ENCODE measurements at regions not wholly inside any gene's neighbourhood (a gene's known extent, or its start where the extent isn't known, plus 50 kb on each side); places are given as distances from the start of the nearest gene placed in this dataset.
"Not testable (repeated sequence)": the region's sequence is repeated elsewhere in the genome, so short reads cannot be mapped to it uniquely, and the experiment has no call there.

GRCh38 chr20:12753742-12754141 is 255.0 kb upstream of the SPTLC3 start:
- DNase-seq; H3K4me3 Mint-ChIP-seq; H3K36me3 Mint-ChIP-seq; H3K27ac ChIP-seq (ENCODE audit: low read depth in 1 of 2, low read length in 2 of 2); H3K27ac Mint-ChIP-seq; H3K4me3 ChIP-seq (replicated peaks in 1 of 3; ENCODE audit: low read depth in 2 of 3, low read length in 3 of 3); intact Hi-C loops (cut with micrococcal nuclease); H3K4me1 Mint-ChIP-seq; H3K9ac ChIP-seq (ENCODE audit: insufficient read depth, low read length, poor library complexity, severe bottlenecking); H3K9me3 ChIP-seq (replicated peaks in 1 of 2; ENCODE audit: control insufficient read depth in 1 of 2, insufficient read depth in 1 of 2, low read length in 2 of 2); H3K27me3 Mint-ChIP-seq (ENCODE audit: low read depth in 3 of 3); H3K4me2 ChIP-seq (replicated peaks; ENCODE audit: extremely low read depth, low read length, poor library complexity, severe bottlenecking); H3K36me3 ChIP-seq (replicated peaks in 1 of 2; ENCODE audit: control insufficient read depth in 1 of 2, insufficient read depth in 2 of 2, low read length in 2 of 2); H3K79me2 ChIP-seq (ENCODE audit: insufficient read depth, low read length); H2AFZ ChIP-seq (ENCODE audit: insufficient read depth, low read depth, low read length, poor library complexity, severe bottlenecking); H4K20me1 ChIP-seq (ENCODE audit: insufficient read depth, low read length); H3K4me1 ChIP-seq (ENCODE audit: control insufficient read depth in 1 of 2, insufficient read depth in 2 of 2, low read length in 2 of 2); H3K27me3 ChIP-seq (ENCODE audit: control insufficient read depth in 2 of 2, insufficient read depth in 2 of 2, low read length in 2 of 2): not testable (repeated sequence)
- H3K9me3 Mint-ChIP-seq, result peaks cover 9 to 26% (median 16%) of the 10 kb centered on the region in 7 donors
- WGBS (ENCODE audit: insufficient coverage), result 71% methylated on average over 1 of the region's 3 CpGs

- intact Hi-C loops (cut with micrococcal nuclease); H3K4me2 ChIP-seq (replicated peaks; ENCODE audit: extremely low read depth, low read length, poor library complexity, severe bottlenecking); H3K27ac Mint-ChIP-seq; H3K9ac ChIP-seq (ENCODE audit: insufficient read depth, low read length, poor library complexity, severe bottlenecking); H3K9me3 ChIP-seq (replicated peaks in 1 of 2; ENCODE audit: control insufficient read depth in 1 of 2, insufficient read depth in 1 of 2, low read length in 2 of 2); H3K27ac ChIP-seq (ENCODE audit: low read depth in 1 of 2, low read length in 2 of 2); H3K4me1 ChIP-seq (ENCODE audit: control insufficient read depth in 1 of 2, insufficient read depth in 2 of 2, low read length in 2 of 2); H3K4me3 Mint-ChIP-seq; H3K4me3 ChIP-seq (replicated peaks in 1 of 3; ENCODE audit: low read depth in 2 of 3, low read length in 3 of 3); H2AFZ ChIP-seq (ENCODE audit: insufficient read depth, low read depth, low read length, poor library complexity, severe bottlenecking); H3K79me2 ChIP-seq (ENCODE audit: insufficient read depth, low read length); H3K36me3 ChIP-seq (replicated peaks in 1 of 2; ENCODE audit: control insufficient read depth in 1 of 2, insufficient read depth in 2 of 2, low read length in 2 of 2); H3K27me3 Mint-ChIP-seq (ENCODE audit: low read depth in 3 of 3); H3K36me3 Mint-ChIP-seq; H3K27me3 ChIP-seq (ENCODE audit: control insufficient read depth in 2 of 2, insufficient read depth in 2 of 2, low read length in 2 of 2); H3K4me1 Mint-ChIP-seq; H4K20me1 ChIP-seq (ENCODE audit: insufficient read depth, low read length); DNase-seq: not testable (repeated sequence)
- WGBS (ENCODE audit: insufficient coverage), result 80% methylated on average over 1 of the region's 5 CpGs
- H3K9me3 Mint-ChIP-seq, result peaks cover 5 to 18% (median 9%) of the 10 kb centered on the region in 7 donors
Observed at GRCh38 chr20:12759493-12759892, 249.3 kb upstream of the SPTLC3 start.

GRCh38 chr20:12762725-12763124 is 246.0 kb upstream of the SPTLC3 start:
- Histone ChIP-seq H3K4me3 (replicated peaks in 1 of 3; ENCODE audit: low read depth in 2 of 3, low read length in 3 of 3) (no peak overlapping the region), H3K36me3 (replicated peaks in 1 of 2; ENCODE audit: control insufficient read depth in 1 of 2, insufficient read depth in 2 of 2, low read length in 2 of 2) (no peaks in the 10 kb centered on the region), H3K9ac (ENCODE audit: insufficient read depth, low read length, poor library complexity, severe bottlenecking) (no peak overlapping the region), H3K79me2 (ENCODE audit: insufficient read depth, low read length) (no peaks in the 10 kb centered on the region), H3K27me3 (ENCODE audit: control insufficient read depth in 2 of 2, insufficient read depth in 2 of 2, low read length in 2 of 2) (no peaks in the 10 kb centered on the region), H3K4me2 (replicated peaks; ENCODE audit: extremely low read depth, low read length, poor library complexity, severe bottlenecking) (no peak overlapping the region), H3K27ac (ENCODE audit: low read depth in 1 of 2, low read length in 2 of 2) (no peak overlapping the region), H3K9me3 (replicated peaks in 1 of 2; ENCODE audit: control insufficient read depth in 1 of 2, insufficient read depth in 1 of 2, low read length in 2 of 2) (peaks cover 0 to 3% of the 10 kb centered on the region in 2 donors), H3K4me1 (ENCODE audit: control insufficient read depth in 1 of 2, insufficient read depth in 2 of 2, low read length in 2 of 2) (no peaks in the 10 kb centered on the region), H2AFZ (ENCODE audit: insufficient read depth, low read depth, low read length, poor library complexity, severe bottlenecking) (no peak overlapping the region), H4K20me1 (ENCODE audit: insufficient read depth, low read length) (no peaks in the 10 kb centered on the region)
- TF ChIP-seq CTCF (IDR thresholded peaks at IDR 0.05), result no peak
- Mint-ChIP-seq H3K4me1 (no peaks in the 10 kb centered on the region), H3K27me3 (ENCODE audit: low read depth in 3 of 3) (no peaks in the 10 kb centered on the region), H3K4me3 (no peak overlapping the region), H3K9me3 (peaks cover 0 to 9% (median 2%) of the 10 kb centered on the region in 7 donors), H3K27ac (no peak overlapping the region), H3K36me3 (no peaks in the 10 kb centered on the region)
- 63% methylated on average over 6 of the region's 7 CpGs for WGBS (ENCODE audit: insufficient coverage)
- DNase-seq, result no peak
- intact Hi-C loops (cut with micrococcal nuclease), result no loop called here

Measured in CD14-positive monocyte (primary cell).